ENCODE measurements at regions not wholly inside any gene's neighbourhood (a gene's known extent, or its start where the extent isn't known, plus 50 kb on each side); places are given as distances from the start of the nearest gene placed in this dataset.
"Not testable (repeated sequence)": the region's sequence is repeated elsewhere in the genome, so short reads cannot be mapped to it uniquely, and the experiment has no call there.

GRCh38 chr10:42883993-42884983 is 101.7 kb downstream of the BMS1 start:
- Mint-ChIP-seq H3K36me3 (no peaks in the 10 kb centered on the region), H3K27me3 (peaks cover 2% of the 10 kb centered on the region), H3K4me1 (no peaks in the 10 kb centered on the region), H3K4me3 (no peak overlapping the region), H3K9me3 (peaks cover 13% of the 10 kb centered on the region), H3K27ac (no peak overlapping the region)
- DNase-seq (ENCODE audit: low spot score in 2 of 2) (no peak), ATAC-seq (ENCODE audit: low read depth) (no peak)

GRCh38 chr10:42885491-42886270 is 103.1 kb downstream of the BMS1 start:
- no peak overlapping the region for H3K4me3 Mint-ChIP-seq
- DNase-seq (ENCODE audit: low spot score in 2 of 2) (no peak), ATAC-seq (ENCODE audit: low read depth) (no peak)
- H3K4me1 Mint-ChIP-seq: no peaks in the 10 kb centered on the region
- peaks cover 11% of the 10 kb centered on the region for H3K9me3 Mint-ChIP-seq
- no peaks in the 10 kb centered on the region for H3K27me3 Mint-ChIP-seq
- H3K36me3 Mint-ChIP-seq: no peaks in the 10 kb centered on the region
- no peak overlapping the region for H3K27ac Mint-ChIP-seq

GRCh38 chr10:42887734-42888503 is 105.3 kb downstream of the BMS1 start:
- H3K4me1 Mint-ChIP-seq: no peaks in the 10 kb centered on the region
- H3K36me3 Mint-ChIP-seq: no peaks in the 10 kb centered on the region
- H3K4me3 Mint-ChIP-seq: no peak overlapping the region
- peaks cover 2% of the 10 kb centered on the region for H3K27me3 Mint-ChIP-seq
- ATAC-seq (ENCODE audit: low read depth): no peak
- DNase-seq (ENCODE audit: low spot score in 2 of 2): no peak
- no peak overlapping the region for H3K27ac Mint-ChIP-seq
- H3K9me3 Mint-ChIP-seq: peaks cover 3% of the 10 kb centered on the region

GRCh38 chr10:42888504-42889095 is 106.0 kb downstream of the BMS1 start:
- no peak for ATAC-seq (ENCODE audit: low read depth)
- no peaks in the 10 kb centered on the region for H3K36me3 Mint-ChIP-seq
- H3K9me3 Mint-ChIP-seq: peaks cover 3% of the 10 kb centered on the region
- no peak overlapping the region for H3K27ac Mint-ChIP-seq
- H3K27me3 Mint-ChIP-seq: peaks cover 2% of the 10 kb centered on the region
- DNase-seq (ENCODE audit: low spot score in 2 of 2): no peak
- H3K4me3 Mint-ChIP-seq: no peak overlapping the region
- H3K4me1 Mint-ChIP-seq: no peaks in the 10 kb centered on the region

GRCh38 chr10:42896735-42897134 is 114.1 kb downstream of the BMS1 start:
- peaks cover 5% of the 10 kb centered on the region for H3K27me3 Mint-ChIP-seq
- no peak overlapping the region for H3K27ac Mint-ChIP-seq
- DNase-seq (ENCODE audit: low spot score in 2 of 2) (no peak), ATAC-seq (ENCODE audit: low read depth) (no peak)
- H3K4me1 Mint-ChIP-seq: no peaks in the 10 kb centered on the region
- H3K36me3 Mint-ChIP-seq: no peaks in the 10 kb centered on the region
- no peak overlapping the region for H3K4me3 Mint-ChIP-seq
- H3K9me3 Mint-ChIP-seq: peaks cover 2% of the 10 kb centered on the region

- no peaks in the 10 kb centered on the region for H3K4me1 Mint-ChIP-seq
- H3K9me3 Mint-ChIP-seq: peaks cover 2% of the 10 kb centered on the region
- no peaks in the 10 kb centered on the region for H3K36me3 Mint-ChIP-seq
- DNase-seq (ENCODE audit: low spot score in 2 of 2) (no peak), ATAC-seq (ENCODE audit: low read depth) (no peak)
- no peak overlapping the region for H3K4me3 Mint-ChIP-seq
- no peak overlapping the region for H3K27ac Mint-ChIP-seq
- H3K27me3 Mint-ChIP-seq: peaks cover 6% of the 10 kb centered on the region
These were observed 115.7 kb downstream of the BMS1 start for GRCh38 chr10:42898037-42898960.

GRCh38 chr10:42899036-42899435 is 116.4 kb downstream of the BMS1 start:
- H3K36me3 Mint-ChIP-seq: no peaks in the 10 kb centered on the region
- H3K27me3 Mint-ChIP-seq: peaks cover 7% of the 10 kb centered on the region
- H3K27ac Mint-ChIP-seq: no peak overlapping the region
- H3K4me3 Mint-ChIP-seq: no peak overlapping the region
- no peaks in the 10 kb centered on the region for H3K4me1 Mint-ChIP-seq
- ATAC-seq (ENCODE audit: low read depth) (no peak), DNase-seq (ENCODE audit: low spot score in 2 of 2) (no peak)
- peaks cover 2% of the 10 kb centered on the region for H3K9me3 Mint-ChIP-seq

- H3K4me3 Mint-ChIP-seq; DNase-seq (ENCODE audit: low spot score in 2 of 2); H3K9me3 Mint-ChIP-seq; H3K4me1 Mint-ChIP-seq; H3K27ac Mint-ChIP-seq; ATAC-seq (ENCODE audit: low read depth); H3K36me3 Mint-ChIP-seq; H3K27me3 Mint-ChIP-seq: not testable (repeated sequence)
These were observed 117.8 kb downstream of the BMS1 start for GRCh38 chr10:42900346-42900745.

- DNase-seq (ENCODE audit: low spot score in 2 of 2) (no peak), ATAC-seq (ENCODE audit: low read depth) (no peak)
- H3K4me1 Mint-ChIP-seq: no peaks in the 10 kb centered on the region
- H3K36me3 Mint-ChIP-seq: no peaks in the 10 kb centered on the region
- no peak overlapping the region for H3K27ac Mint-ChIP-seq
- H3K27me3 Mint-ChIP-seq: no peaks in the 10 kb centered on the region
- peaks cover 10% of the 10 kb centered on the region for H3K9me3 Mint-ChIP-seq
- no peak overlapping the region for H3K4me3 Mint-ChIP-seq
These were observed 128.8 kb downstream of the BMS1 start for GRCh38 chr10:42911359-42911758.

- Mint-ChIP-seq H3K4me3 (no peak overlapping the region), H3K4me1 (no peaks in the 10 kb centered on the region), H3K9me3 (peaks cover 13% of the 10 kb centered on the region), H3K27me3 (no peaks in the 10 kb centered on the region), H3K36me3 (peaks cover 1% of the 10 kb centered on the region), H3K27ac (no peak overlapping the region)
- DNase-seq (ENCODE audit: low spot score in 2 of 2) (no peak), ATAC-seq (ENCODE audit: low read depth) (no peak)
These were observed 134.4 kb downstream of the BMS1 start for GRCh38 chr10:42916974-42917373.

- peaks cover 1% of the 10 kb centered on the region for H3K36me3 Mint-ChIP-seq
- no peak for DNase-seq (ENCODE audit: low spot score in 2 of 2)
- no peak overlapping the region for H3K27ac Mint-ChIP-seq
- ATAC-seq (ENCODE audit: low read depth): no peak
- no peak overlapping the region for H3K4me3 Mint-ChIP-seq
- H3K9me3 Mint-ChIP-seq: peaks cover 17% of the 10 kb centered on the region
- H3K4me1 Mint-ChIP-seq: no peaks in the 10 kb centered on the region
- H3K27me3 Mint-ChIP-seq: no peaks in the 10 kb centered on the region
These were observed 135.2 kb downstream of the BMS1 start for GRCh38 chr10:42917821-42918220.

GRCh38 chr10:42921951-42922350 is 139.4 kb downstream of the BMS1 start:
- no peak for DNase-seq (ENCODE audit: low spot score in 2 of 2)
- no peak overlapping the region for H3K4me3 Mint-ChIP-seq

GRCh38 chr10:42924484-42924883 is 141.9 kb downstream of the BMS1 start:
- DNase-seq (ENCODE audit: low spot score in 2 of 2) (no peak), ATAC-seq (ENCODE audit: low read depth) (no peak)
- H3K4me1 Mint-ChIP-seq: no peaks in the 10 kb centered on the region
- H3K27me3 Mint-ChIP-seq: peaks cover 4% of the 10 kb centered on the region
- H3K9me3 Mint-ChIP-seq: peaks cover 9% of the 10 kb centered on the region
- no peak overlapping the region for H3K27ac Mint-ChIP-seq
- H3K4me3 Mint-ChIP-seq: no peak overlapping the region
- peaks cover 1% of the 10 kb centered on the region for H3K36me3 Mint-ChIP-seq

More at GRCh38 chr10:42921951-42922350, 139.4 kb downstream of the BMS1 start:
- Mint-ChIP-seq H3K9me3 (peaks cover 13% of the 10 kb centered on the region), H3K36me3 (peaks cover 1% of the 10 kb centered on the region), H3K27me3 (peaks cover under 1% of the 10 kb centered on the region), H3K4me1 (no peaks in the 10 kb centered on the region), H3K27ac (no peak overlapping the region)
- ATAC-seq (ENCODE audit: low read depth): no peak
